22Rv1 (cell line): ENCODE measurements at regions not wholly inside any gene's neighbourhood (a gene's known extent, or its start where the extent isn't known, plus 50 kb on each side); places are given as distances from the start of the nearest gene placed in this dataset.

Source experiments
- H3K27ac ChIP-seq: fragments of 450-650 bp; 2 replicates; pipeline ENCODE4 v1.5.1; 2017
- ZFX ChIP-seq: fragments of 450-650 bp; IDR thresholded peaks from 2 replicates; pipeline ENCODE4 v1.6.1; 2017; ENCODE audit warnings: antibody characterized with exemption, borderline replicate concordance
- TF ChIP-seq, protein P1 (sequence below): fragments of 450-650 bp; IDR thresholded peaks from 2 replicates; pipeline ENCODE4 v1.5.1; 2017; ENCODE audit warnings: mild to moderate bottlenecking

DNA sequence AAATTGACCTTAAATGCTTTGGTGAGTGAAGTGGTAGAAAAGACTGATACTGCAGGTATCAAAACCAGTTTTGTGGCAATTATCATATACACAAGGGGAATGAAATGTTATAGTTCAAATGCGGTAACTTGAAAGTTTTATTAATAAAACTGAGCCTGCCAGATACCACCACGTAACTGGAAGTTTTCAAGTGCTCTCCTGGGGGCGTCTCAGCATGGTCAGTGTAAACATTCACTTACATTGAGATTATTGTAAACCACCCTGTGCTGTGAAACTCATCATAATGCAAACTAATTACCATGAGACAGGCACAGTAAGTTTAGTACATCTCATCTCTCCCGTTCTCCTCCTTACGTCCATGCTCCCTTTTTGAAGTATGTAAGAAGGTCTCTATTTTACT is 280.7 kb upstream of the FAR2 start:
- no peak overlapping the region for H3K27ac ChIP-seq
- TF ChIP-seq, protein P1, sequence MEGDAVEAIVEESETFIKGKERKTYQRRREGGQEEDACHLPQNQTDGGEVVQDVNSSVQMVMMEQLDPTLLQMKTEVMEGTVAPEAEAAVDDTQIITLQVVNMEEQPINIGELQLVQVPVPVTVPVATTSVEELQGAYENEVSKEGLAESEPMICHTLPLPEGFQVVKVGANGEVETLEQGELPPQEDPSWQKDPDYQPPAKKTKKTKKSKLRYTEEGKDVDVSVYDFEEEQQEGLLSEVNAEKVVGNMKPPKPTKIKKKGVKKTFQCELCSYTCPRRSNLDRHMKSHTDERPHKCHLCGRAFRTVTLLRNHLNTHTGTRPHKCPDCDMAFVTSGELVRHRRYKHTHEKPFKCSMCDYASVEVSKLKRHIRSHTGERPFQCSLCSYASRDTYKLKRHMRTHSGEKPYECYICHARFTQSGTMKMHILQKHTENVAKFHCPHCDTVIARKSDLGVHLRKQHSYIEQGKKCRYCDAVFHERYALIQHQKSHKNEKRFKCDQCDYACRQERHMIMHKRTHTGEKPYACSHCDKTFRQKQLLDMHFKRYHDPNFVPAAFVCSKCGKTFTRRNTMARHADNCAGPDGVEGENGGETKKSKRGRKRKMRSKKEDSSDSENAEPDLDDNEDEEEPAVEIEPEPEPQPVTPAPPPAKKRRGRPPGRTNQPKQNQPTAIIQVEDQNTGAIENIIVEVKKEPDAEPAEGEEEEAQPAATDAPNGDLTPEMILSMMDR, result no peak
- TF ChIP-seq ZFX, result no peak

DNA sequence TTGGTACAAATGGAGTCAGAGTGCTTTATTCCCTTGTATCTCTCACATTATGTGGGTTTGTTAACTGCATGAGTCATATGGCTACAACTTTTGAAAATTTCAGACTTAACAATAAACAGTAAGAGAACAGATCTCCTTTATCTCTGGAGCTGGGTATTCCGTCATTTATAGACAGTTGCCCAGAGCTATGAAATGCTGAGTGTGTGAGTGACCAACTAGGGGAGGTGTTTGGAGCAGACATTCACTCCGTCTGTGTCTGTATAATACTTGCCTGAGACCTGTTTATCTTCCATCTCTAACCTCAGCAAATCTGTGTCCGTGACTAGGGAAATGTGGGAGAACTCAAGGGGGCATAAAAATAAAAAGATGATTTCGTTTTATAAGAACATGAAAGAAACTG is 279.9 kb upstream of the FAR2 start:
- H3K27ac ChIP-seq, result no peak overlapping the region
- TF ChIP-seq, protein P1, result no peak
- TF ChIP-seq ZFX, result no peak

GRCh38 chr12:28870839-28871440 is 278.1 kb upstream of the FAR2 start:
- no peak for TF ChIP-seq ZFX
- TF ChIP-seq, protein P1, result no peak
- no peak overlapping the region for H3K27ac ChIP-seq

GRCh38 chr12:28872654-28873268 is 276.3 kb upstream of the FAR2 start:
- H3K27ac ChIP-seq, result no peak overlapping the region
- no peak for TF ChIP-seq ZFX
- TF ChIP-seq, protein P1, result peak; percentile 96

DNA sequence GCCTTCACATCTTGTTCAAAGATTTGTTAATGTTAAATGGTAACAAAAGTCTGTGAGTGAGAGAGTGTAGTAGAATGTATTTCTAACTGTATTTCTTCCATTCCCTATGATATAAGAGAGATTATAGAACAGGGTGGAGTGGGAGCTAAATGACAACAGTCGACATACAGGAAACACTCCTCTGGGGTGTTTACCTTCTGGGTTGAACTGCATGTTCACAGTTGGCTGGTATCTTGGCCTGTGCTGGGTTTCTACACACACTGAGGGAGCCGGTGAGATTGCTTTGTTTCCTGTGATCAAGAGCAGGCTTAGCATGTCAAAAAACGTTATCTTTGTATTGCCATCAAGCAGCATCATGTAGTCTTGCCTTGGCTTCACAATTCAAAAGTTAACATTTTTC is 274.3 kb upstream of the FAR2 start:
- TF ChIP-seq, protein P1, result no peak
- no peak for TF ChIP-seq ZFX
- H3K27ac ChIP-seq, result no peak overlapping the region

DNA sequence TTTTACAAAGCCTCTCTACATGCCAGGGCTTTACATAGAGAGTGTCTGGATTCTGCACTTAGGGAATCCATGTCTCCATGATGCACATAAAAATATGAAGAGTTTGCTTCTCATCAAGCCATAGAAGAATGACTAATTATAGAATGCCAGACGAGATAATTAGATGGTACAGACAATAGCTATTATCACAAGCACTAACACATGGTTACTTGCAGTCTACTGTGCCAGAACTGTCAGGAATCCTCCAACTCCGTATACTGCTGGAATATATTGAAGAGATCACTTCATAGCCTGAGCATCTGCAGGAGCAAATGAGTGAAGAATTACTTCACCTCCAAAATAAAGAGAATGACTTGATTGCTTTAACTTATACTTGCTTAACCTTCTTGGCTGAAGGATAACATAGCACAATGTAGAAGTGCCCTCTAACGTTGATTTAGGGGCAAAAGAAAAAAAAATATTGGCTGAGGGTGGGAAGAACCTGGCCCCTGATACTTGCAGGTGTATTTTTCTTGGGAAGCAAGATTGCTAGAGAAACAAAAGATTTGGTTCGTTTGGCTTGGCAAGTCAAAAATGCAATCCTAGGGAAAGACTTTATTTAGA is 272.8 kb upstream of the FAR2 start:
- no peak overlapping the region for H3K27ac ChIP-seq
- no peak for TF ChIP-seq ZFX
- TF ChIP-seq, protein P1, result no peak

GRCh38 chr12:28877854-28878253 is 271.2 kb upstream of the FAR2 start:
- TF ChIP-seq, protein P1, result no peak
- TF ChIP-seq ZFX, result no peak
- H3K27ac ChIP-seq, result no peak overlapping the region
